ENCODE measurements at regions not wholly inside any gene's neighbourhood (a gene's known extent, or its start where the extent isn't known, plus 50 kb on each side); places are given as distances from the start of the nearest gene placed in this dataset.

GRCh38 chr15:79168922-79169456, 78.4 kb upstream of the RASGRF1 start:
- TF ChIP-seq, protein P1, sequence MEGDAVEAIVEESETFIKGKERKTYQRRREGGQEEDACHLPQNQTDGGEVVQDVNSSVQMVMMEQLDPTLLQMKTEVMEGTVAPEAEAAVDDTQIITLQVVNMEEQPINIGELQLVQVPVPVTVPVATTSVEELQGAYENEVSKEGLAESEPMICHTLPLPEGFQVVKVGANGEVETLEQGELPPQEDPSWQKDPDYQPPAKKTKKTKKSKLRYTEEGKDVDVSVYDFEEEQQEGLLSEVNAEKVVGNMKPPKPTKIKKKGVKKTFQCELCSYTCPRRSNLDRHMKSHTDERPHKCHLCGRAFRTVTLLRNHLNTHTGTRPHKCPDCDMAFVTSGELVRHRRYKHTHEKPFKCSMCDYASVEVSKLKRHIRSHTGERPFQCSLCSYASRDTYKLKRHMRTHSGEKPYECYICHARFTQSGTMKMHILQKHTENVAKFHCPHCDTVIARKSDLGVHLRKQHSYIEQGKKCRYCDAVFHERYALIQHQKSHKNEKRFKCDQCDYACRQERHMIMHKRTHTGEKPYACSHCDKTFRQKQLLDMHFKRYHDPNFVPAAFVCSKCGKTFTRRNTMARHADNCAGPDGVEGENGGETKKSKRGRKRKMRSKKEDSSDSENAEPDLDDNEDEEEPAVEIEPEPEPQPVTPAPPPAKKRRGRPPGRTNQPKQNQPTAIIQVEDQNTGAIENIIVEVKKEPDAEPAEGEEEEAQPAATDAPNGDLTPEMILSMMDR (IDR thresholded peaks at IDR 0.05): no peak
- TF ChIP-seq POLR2A (IDR thresholded peaks at IDR 0.05): no peak

Data from testis (tissue), 2 donors.